ENCODE measurements at regions not wholly inside any gene's neighbourhood (a gene's known extent, or its start where the extent isn't known, plus 50 kb on each side); places are given as distances from the start of the nearest gene placed in this dataset.
"Not testable (repeated sequence)": the region's sequence is repeated elsewhere in the genome, so short reads cannot be mapped to it uniquely, and the experiment has no call there.

GRCh38 chr1:170445096-170445495 is 86.9 kb upstream of the GORAB start:
- H3K9me3 ChIP-seq: no peaks in the 10 kb centered on the region
- H3K27ac ChIP-seq: no peak overlapping the region
- TF ChIP-seq EP300 (IDR thresholded peaks at IDR 0.05): no peak
- no peak for TF ChIP-seq POLR2AphosphoS5 (IDR thresholded peaks at IDR 0.05)
- TF ChIP-seq CTCF (IDR thresholded peaks at IDR 0.05): no peak
- no peak for TF ChIP-seq POLR2A (IDR thresholded peaks at IDR 0.05)
- DNase-seq: no peak
- no peaks in the 10 kb centered on the region for H3K27me3 ChIP-seq
- no peaks in the 10 kb centered on the region for H3K4me1 ChIP-seq
- H3K4me3 ChIP-seq: no peak overlapping the region
- intact Hi-C loops (cut with DNase I): no loop called here
- WGBS, 2 donors: 56 to 89% methylated on average over 3 of the region's 3 CpGs
- no peaks in the 10 kb centered on the region for H3K36me3 ChIP-seq

GRCh38 chr1:170448661-170449158 is 83.3 kb upstream of the GORAB start:
- no peak for DNase-seq
- intact Hi-C loops (cut with DNase I): no loop called here
- H3K4me3 ChIP-seq: no peak overlapping the region
- H3K9me3 ChIP-seq: no peaks in the 10 kb centered on the region
- H3K27ac ChIP-seq: no peak overlapping the region
- H3K27me3 ChIP-seq: no peaks in the 10 kb centered on the region
- no peaks in the 10 kb centered on the region for H3K4me1 ChIP-seq
- no peak for TF ChIP-seq CTCF (IDR thresholded peaks at IDR 0.05)
- TF ChIP-seq POLR2A (IDR thresholded peaks at IDR 0.05): no peak
- TF ChIP-seq POLR2AphosphoS5 (IDR thresholded peaks at IDR 0.05): no peak
- no peak for TF ChIP-seq EP300 (IDR thresholded peaks at IDR 0.05)
- no peaks in the 10 kb centered on the region for H3K36me3 ChIP-seq

- DNase-seq, H3K4me1 ChIP-seq: not testable (repeated sequence)
Measured at GRCh38 chr1:170457325-170458050, 74.5 kb upstream of the GORAB start.

GRCh38 chr1:170460001-170460400 is 72.0 kb upstream of the GORAB start:
- no peak overlapping the region for H3K4me3 ChIP-seq
- no peaks in the 10 kb centered on the region for H3K9me3 ChIP-seq
- TF ChIP-seq EP300 (IDR thresholded peaks at IDR 0.05): no peak
- no peak for TF ChIP-seq CTCF (IDR thresholded peaks at IDR 0.05)
- TF ChIP-seq POLR2A (IDR thresholded peaks at IDR 0.05): no peak
- no peak for TF ChIP-seq POLR2AphosphoS5 (IDR thresholded peaks at IDR 0.05)
- intact Hi-C loops (cut with DNase I): no loop called here
- no peak overlapping the region for H3K27ac ChIP-seq
- H3K27me3 ChIP-seq: no peaks in the 10 kb centered on the region
- 37 to 38% methylated on average over 2 of the region's 2 CpGs for WGBS, 2 donors
- no peak for DNase-seq
- no peaks in the 10 kb centered on the region for H3K36me3 ChIP-seq
- H3K4me1 ChIP-seq: no peaks in the 10 kb centered on the region

More at GRCh38 chr1:170457325-170458050, 74.5 kb upstream of the GORAB start:
- H3K9me3 ChIP-seq; H3K27ac ChIP-seq; H3K36me3 ChIP-seq; intact Hi-C loops (cut with DNase I); H3K4me3 ChIP-seq; H3K27me3 ChIP-seq: not testable (repeated sequence)
- WGBS, 2 donors: 42 to 74% methylated on average over 5 of the region's 5 CpGs

- Histone ChIP-seq H3K4me1 (no peaks in the 10 kb centered on the region), H3K9me3 (no peaks in the 10 kb centered on the region), H3K27me3 (no peaks in the 10 kb centered on the region), H3K27ac (no peak overlapping the region), H3K4me3 (no peak overlapping the region), H3K36me3 (no peaks in the 10 kb centered on the region)
- WGBS, 2 donors: 50 to 74% methylated on average over 2 of the region's 2 CpGs
- no peak for DNase-seq
- TF ChIP-seq POLR2AphosphoS5 (IDR thresholded peaks at IDR 0.05): no peak
- no peak for TF ChIP-seq EP300 (IDR thresholded peaks at IDR 0.05)
- TF ChIP-seq CTCF (IDR thresholded peaks at IDR 0.05): no peak
- no peak for TF ChIP-seq POLR2A (IDR thresholded peaks at IDR 0.05)
- intact Hi-C loops (cut with DNase I): no loop called here
Measured at GRCh38 chr1:170460414-170461155, 71.4 kb upstream of the GORAB start.
